ENCODE measurements at regions not wholly inside any gene's neighbourhood (a gene's known extent, or its start where the extent isn't known, plus 50 kb on each side); places are given as distances from the start of the nearest gene placed in this dataset.

DNA sequence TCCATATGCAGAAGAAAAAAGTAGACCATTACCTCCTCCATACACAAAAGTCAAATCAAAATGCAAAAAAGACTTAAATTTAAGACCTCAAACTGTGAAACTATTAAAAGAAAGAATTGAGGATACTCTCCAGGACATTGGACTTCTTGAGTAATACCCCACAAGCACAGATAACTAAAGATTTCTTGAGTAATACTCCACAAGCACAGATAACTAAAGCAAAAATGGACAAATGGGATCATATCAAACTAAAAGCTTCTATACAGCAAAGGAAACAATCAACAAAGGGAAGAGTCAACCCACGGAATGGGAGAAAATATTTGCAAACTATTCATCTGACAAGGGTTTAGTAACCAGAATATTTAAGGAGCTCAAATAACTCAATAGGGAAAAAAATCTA, 427.9 kb downstream of the CCDC91 start:
- TF ChIP-seq ZNF384 (IDR thresholded peaks at IDR 0.05) (no peak), BHLHE40 (IDR thresholded peaks at IDR 0.05; ENCODE audit: borderline replicate concordance) (no peak), SP1 (IDR thresholded peaks at IDR 0.05) (no peak), PKNOX1 (IDR thresholded peaks at IDR 0.05) (no peak), FOXM1 (IDR thresholded peaks at IDR 0.05; ENCODE audit: borderline replicate concordance) (no peak), ARNT (IDR thresholded peaks at IDR 0.05) (no peak), FOXK2 (IDR thresholded peaks at IDR 0.05) (no peak), TARDBP (IDR thresholded peaks at IDR 0.05) (no peak), NFRKB (IDR thresholded peaks at IDR 0.05) (no peak), L3MBTL2 (conservative IDR thresholded peaks at IDR 0.05) (no peak)
